Pancreas (tissue), 10 donors: ENCODE measurements at regions not wholly inside any gene's neighbourhood (a gene's known extent, or its start where the extent isn't known, plus 50 kb on each side); places are given as distances from the start of the nearest gene placed in this dataset.
A peak's percentile ranks its signal among the peaks of the same experiment; 100 is the strongest.

Experiments used
- ATAC-seq, 4 donors: fragments of 200-7000 bp; cut with Tn5 transposase; one replicate each; pipeline versions ENCODE4 v1.8.0 to v1.9.1; 2020; ENCODE audit warnings: mild to moderate bottlenecking in 4 of 4, moderate library complexity in 4 of 4
- DNase-seq, 6 donors: peaks; one replicate each; pipeline ENCODE4 v3.0.0-alpha.2; 2020
- FAIRE-seq: peaks from 2 replicates; lab custom pipeline; 2012; peaks lifted over from hg19 to GRCh38; lab: Jason Lieb, UNC
- H3K27ac ChIP-seq, 4 donors: fragments of 200-600 bp; sonication (generic); 1 replicate in 3 of 4; 2 replicates in 1 of 4; pipeline versions ENCODE4 v1.5.0 to v1.8.0; 2020
- H3K27me3 ChIP-seq, 4 donors: fragments of 200-600 bp; one replicate each; pipeline ENCODE4 v1.8.0; 2021
- H3K36me3 ChIP-seq, 3 donors: fragments of 200-600 bp; sonication (generic) in 1 of 3; one replicate each; pipeline versions ENCODE4 v1.5.0 to v1.8.0; 2020 to 2021
- H3K4me1 ChIP-seq, 3 donors: fragments of 200-600 bp; one replicate each; pipeline ENCODE4 v1.8.0; 2021
- H3K4me3 ChIP-seq, 4 donors: fragments of 200-600 bp; sonication (generic) in 2 of 4; one replicate each; pipeline versions ENCODE4 v1.5.0 to v1.8.0; 2020 to 2021
- H3K9me3 ChIP-seq, 4 donors: fragments of 200-600 bp; one replicate each; pipeline ENCODE4 v1.8.0; 2021
- CTCF ChIP-seq, 4 donors: fragments of 200-600 bp; sonication (generic) in 3 of 4; IDR thresholded peaks; one replicate each; pipeline versions ENCODE4 v1.5.0 to v1.8.0; 2021; ENCODE audit warnings: antibody characterized with exemption in 4 of 4
- WGBS, 2 donors: extraction: QIAGEN DNeasy Blood & Tissue Kit; methylation state at CpG; one replicate each; pipeline ENCODE4 v1.1.7; 2013; 5-methylcytosine and 5-hydroxymethylcytosine counted together
- intact Hi-C, 3 donors: fragments of 100-400 bp; cut with DNase I; formaldehyde crosslinking; loops; one replicate each; pipeline versions ENCODE4 v1.11.1 to v1.14.2; 2022
- donor health status: healthy with polysubstance abuse.
- donor health status: DM: no; HTN: no; CAD: no; lungs with moderate emphysema.
- donor health status: DM: no; HTN: no; CAD: no.
- donor health status: control.
- donor health status: control.
- donor health status: Bipolar disorder and iron deficiency.
- donor health status: DM: yes; HTN: yes; CAD: no.
- donor health status: DM: no; HTN: no; CAD: no.
- donor health status: DM: no; HTN: no; CAD: no.
- donor health status: DM: yes; HTN: yes; CAD: no.

- H3K4me1 ChIP-seq = no peaks in the 10 kb centered on the region
- TF ChIP-seq CTCF (IDR thresholded peaks at IDR 0.05) = no peak
- no peaks in the 10 kb centered on the region for H3K27me3 ChIP-seq
- intact Hi-C loops = no loop called here
- no peak overlapping the region for H3K4me3 ChIP-seq
- no peaks in the 10 kb centered on the region for H3K36me3 ChIP-seq
- H3K9me3 ChIP-seq = no peaks in the 10 kb centered on the region
- FAIRE-seq = no peak
- 77 to 85% methylated on average over 4 of the region's 4 CpGs for WGBS, 2 donors
- no peak for DNase-seq
- no peak overlapping the region for H3K27ac ChIP-seq
- no peak for ATAC-seq
Observed at GRCh38 chr20:22368235-22368634, 216.1 kb downstream of the FOXA2 start.

- H3K36me3 ChIP-seq = no peaks in the 10 kb centered on the region
- H3K27me3 ChIP-seq = no peaks in the 10 kb centered on the region
- ATAC-seq (no peak), FAIRE-seq (no peak), DNase-seq (no peak)
- intact Hi-C loops = no loop called here
- no peaks in the 10 kb centered on the region for H3K4me1 ChIP-seq
- no peak overlapping the region for H3K4me3 ChIP-seq
- H3K27ac ChIP-seq = no peak overlapping the region
- no peaks in the 10 kb centered on the region for H3K9me3 ChIP-seq
- TF ChIP-seq CTCF (IDR thresholded peaks at IDR 0.05) = no peak
Observed at GRCh38 chr20:22366631-22367030, 217.7 kb downstream of the FOXA2 start.

DNA sequence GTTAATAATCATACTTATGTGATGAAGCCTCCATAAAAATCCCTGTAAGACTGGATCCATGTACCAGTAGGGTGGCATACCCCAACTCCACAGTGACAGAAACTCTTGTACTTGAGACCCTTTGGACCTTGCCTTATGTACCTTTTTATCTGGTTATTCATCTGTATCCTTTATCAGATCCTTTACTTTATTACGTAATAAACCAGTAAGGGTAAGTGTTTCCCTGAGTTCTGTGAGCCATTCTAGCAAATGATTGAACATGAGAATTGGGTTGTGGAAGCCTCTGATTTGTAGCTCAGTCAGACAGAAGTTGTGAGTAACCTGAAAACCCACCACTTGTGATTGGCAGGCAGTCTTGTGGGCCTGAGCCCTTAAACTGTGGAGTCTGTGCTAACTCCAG, 229.7 kb downstream of the FOXA2 start:
- FAIRE-seq (no peak), DNase-seq (no peak), ATAC-seq (no peak)
- no peaks in the 10 kb centered on the region for H3K4me1 ChIP-seq
- WGBS, 2 donors = 84 to 87% methylated on average over 1 of the region's 1 CpG
- H3K36me3 ChIP-seq = no peaks in the 10 kb centered on the region
- no peak for TF ChIP-seq CTCF (IDR thresholded peaks at IDR 0.05)
- intact Hi-C loops = no loop called here
- no peak overlapping the region for H3K4me3 ChIP-seq
- H3K27me3 ChIP-seq = no peaks in the 10 kb centered on the region
- no peak overlapping the region for H3K27ac ChIP-seq
- no peaks in the 10 kb centered on the region for H3K9me3 ChIP-seq

DNA sequence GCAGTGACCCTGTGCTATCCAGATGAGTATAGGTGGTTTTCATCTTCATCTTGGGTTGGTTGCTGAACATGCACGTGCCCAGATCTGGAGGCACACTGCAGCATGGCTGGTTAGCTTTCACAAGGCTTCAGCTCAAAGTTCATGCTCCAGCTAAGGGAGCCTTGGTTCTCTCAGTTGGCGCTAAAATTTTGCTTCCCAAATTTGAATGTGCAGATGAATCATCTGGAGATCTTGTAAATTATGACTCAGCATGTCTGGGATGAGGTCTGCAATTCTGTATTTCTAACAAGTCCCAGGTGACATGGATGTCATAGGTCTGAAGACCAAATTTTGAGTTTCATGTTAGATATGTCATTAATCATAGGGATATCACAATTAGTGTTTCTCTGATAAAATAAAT, 230.8 kb downstream of the FOXA2 start:
- H3K27me3 ChIP-seq = no peaks in the 10 kb centered on the region
- H3K27ac ChIP-seq = no peak overlapping the region
- H3K36me3 ChIP-seq = no peaks in the 10 kb centered on the region
- intact Hi-C loops = no loop called here
- H3K4me1 ChIP-seq = no peaks in the 10 kb centered on the region
- ATAC-seq = no peak
- no peak for TF ChIP-seq CTCF (IDR thresholded peaks at IDR 0.05)
- FAIRE-seq = no peak
- no peak overlapping the region for H3K4me3 ChIP-seq
- 83 to 96% methylated on average over 2 of the region's 2 CpGs for WGBS, 2 donors
- DNase-seq = no peak
- no peaks in the 10 kb centered on the region for H3K9me3 ChIP-seq

DNA sequence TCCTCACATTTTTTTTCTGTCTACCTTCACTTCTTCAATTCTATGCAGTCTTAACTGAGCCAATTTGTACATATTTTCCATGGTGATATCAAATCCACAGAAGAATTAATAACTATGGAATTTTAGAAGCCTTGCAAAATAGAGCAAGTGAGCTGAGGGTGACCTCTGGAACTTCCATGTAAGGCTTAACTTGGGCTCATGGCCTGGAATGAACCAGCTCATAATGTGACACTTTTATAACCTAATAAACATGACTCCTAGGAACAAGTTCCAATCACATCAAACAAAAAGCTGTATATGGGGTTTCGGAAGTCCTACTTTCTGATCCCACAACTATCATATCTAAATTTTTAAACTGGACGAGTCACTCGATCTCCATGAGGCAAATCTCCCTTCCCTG, 232.4 kb downstream of the FOXA2 start:
- no peaks in the 10 kb centered on the region for H3K36me3 ChIP-seq
- 60 to 70% methylated on average over 3 of the region's 3 CpGs for WGBS, 2 donors
- FAIRE-seq = peak; percentile 41

More for the DNA sequence above, 232.4 kb downstream of the FOXA2 start:
- intact Hi-C loops = no loop called here
- DNase-seq = peak in 1 of 6 donors; percentile 20
- Histone ChIP-seq H3K4me3 (no peak overlapping the region), H3K4me1 (no peaks in the 10 kb centered on the region), H3K27me3 (no peaks in the 10 kb centered on the region), H3K27ac (no peak overlapping the region), H3K9me3 (no peaks in the 10 kb centered on the region)
- TF ChIP-seq CTCF (IDR thresholded peaks at IDR 0.05) = no peak
- ATAC-seq = peak in 3 of 4 donors; percentile 58 to 92 (median 78)
